COR-L47 (cell line): ENCODE measurements at regions not wholly inside any gene's neighbourhood (a gene's known extent, or its start where the extent isn't known, plus 50 kb on each side); places are given as distances from the start of the nearest gene placed in this dataset.
"Not testable (repeated sequence)": the region's sequence is repeated elsewhere in the genome, so short reads cannot be mapped to it uniquely, and the experiment has no call there.

ENCODE experiments used
- DNase-seq: peaks from one replicate; lab custom pipeline; 2025; lab: John Stamatoyannopoulos, UW

- no peak for DNase-seq
Measured at GRCh38 chr3:147157631-147158030, 248.7 kb downstream of the ZIC4 start.

DNA sequence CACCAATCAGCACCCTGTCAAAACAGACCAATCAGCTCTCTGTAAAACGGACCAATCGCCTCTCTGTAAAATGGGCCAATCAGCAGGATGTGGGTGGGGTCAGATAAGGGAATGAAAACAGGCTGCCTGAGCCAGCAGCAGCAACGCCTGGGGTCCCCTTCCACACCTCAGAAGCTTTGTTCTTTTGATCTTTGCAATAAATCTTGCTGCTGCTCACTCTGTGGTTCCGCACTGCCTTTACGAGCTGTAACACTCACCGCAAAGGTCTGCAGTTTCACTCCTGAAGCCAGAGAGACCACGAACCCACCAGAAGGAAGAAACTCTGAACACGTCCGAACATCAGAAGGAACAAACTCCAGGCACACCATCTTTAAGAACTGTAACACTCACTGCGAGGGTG, 251.4 kb downstream of the ZIC4 start:
- not testable (repeated sequence) for DNase-seq

- DNase-seq = no peak
Measured at GRCh38 chr3:147153830-147154539, 252.4 kb downstream of the ZIC4 start.

DNA sequence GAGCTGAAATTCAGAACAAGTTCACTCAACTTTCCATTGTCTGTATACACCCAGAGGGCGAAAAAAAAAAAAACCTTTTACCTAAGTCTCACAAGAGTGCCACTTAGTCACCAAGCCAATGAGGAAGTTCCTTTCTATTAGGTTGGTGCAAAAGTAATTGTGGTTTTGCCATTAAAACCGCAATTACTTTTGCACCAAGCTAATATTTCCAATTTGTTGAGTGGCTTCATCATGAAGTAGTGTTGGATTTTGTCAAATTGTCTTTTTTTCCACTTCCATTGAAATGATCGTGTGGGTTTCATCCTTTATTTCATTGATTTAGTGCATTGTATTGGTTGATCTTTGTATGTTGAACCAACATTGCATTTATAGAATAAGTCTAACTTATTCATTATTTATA, 253.9 kb downstream of the ZIC4 start:
- no peak for DNase-seq

- no peak for DNase-seq
Measured at GRCh38 chr3:147141516-147142288, 264.6 kb downstream of the ZIC4 start.

GRCh38 chr3:147139341-147139740, 267.0 kb downstream of the ZIC4 start:
- DNase-seq = no peak

DNA sequence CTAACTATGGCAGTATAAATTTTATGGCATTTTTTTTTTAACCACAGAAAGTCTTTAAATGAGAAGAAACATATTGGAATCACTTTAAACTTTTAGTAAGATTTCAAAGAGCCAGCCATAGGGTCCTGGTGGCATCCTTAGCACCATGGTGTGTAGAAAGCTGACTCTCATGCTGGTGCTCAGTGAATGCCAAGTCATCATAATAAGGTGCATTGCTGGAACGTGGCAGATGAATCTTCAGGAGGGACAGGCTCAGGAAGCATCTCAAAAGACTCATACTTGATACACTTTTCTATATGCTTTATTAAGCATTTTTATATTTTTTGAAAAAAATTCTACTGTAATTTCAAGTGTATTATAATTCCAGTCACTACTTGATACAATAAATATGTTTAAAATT, 274.2 kb downstream of the ZIC4 start:
- DNase-seq = no peak

DNA sequence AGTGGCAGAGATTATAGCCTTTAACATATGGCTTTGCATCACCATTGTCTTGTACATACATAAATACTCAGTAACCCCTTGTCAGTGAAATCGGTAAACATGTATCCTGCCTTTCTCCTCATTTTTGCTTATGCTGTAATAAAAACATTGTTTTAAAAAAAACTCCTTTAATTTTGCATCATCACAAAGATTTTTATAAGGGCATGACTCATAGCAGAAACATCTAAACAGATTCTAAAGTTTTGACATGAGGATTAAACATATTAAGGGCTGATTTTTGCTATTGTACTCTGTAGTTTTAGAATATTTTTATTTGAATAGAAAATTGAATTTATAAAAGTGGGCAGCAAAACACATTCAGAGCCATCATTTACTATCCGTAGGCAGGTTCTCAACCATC, 275.9 kb downstream of the ZIC4 start:
- DNase-seq = no peak

DNA sequence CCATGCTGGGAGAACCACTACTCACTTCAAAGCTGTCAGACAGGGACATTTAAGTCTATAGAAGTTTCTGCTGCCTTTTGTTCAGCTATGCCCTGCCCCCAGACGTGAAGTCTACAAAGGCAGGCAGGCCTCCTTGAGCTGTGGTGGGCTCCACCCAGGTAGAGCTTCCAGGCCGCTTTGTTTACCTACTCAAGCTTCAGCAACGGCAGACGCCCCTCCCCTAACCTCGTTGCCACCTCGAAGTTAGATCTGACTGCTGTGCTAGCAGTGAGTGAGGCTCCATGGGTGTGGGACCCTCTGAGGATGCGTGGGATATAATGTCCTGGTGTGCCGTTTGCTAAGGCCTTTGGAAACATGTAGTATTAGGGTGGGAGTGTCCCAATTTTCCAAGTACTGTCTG, 276.7 kb downstream of the ZIC4 start:
- no peak for DNase-seq

- DNase-seq = no peak
Measured at GRCh38 chr3:147122350-147122749, 284.0 kb downstream of the ZIC4 start.

DNA sequence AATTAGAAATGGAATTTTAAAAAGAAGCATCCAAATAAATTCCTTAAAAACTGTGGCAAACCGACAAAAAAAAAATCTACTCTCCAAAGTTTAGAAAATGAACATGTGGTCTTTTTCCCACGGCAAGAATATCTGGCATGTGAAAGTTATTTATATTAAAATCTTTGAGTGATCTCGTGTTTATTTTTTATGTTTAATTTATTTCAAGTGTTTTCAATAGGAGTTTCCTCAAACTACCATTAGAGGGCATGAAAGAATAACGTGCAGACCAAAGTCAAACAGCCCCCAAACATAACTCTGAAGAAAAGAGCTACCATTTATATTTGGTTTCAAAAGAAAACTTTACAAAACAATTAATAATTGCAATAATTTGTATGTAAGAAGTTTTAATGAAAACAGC, 286.4 kb downstream of the ZIC4 start:
- DNase-seq = peak; percentile 38

DNA sequence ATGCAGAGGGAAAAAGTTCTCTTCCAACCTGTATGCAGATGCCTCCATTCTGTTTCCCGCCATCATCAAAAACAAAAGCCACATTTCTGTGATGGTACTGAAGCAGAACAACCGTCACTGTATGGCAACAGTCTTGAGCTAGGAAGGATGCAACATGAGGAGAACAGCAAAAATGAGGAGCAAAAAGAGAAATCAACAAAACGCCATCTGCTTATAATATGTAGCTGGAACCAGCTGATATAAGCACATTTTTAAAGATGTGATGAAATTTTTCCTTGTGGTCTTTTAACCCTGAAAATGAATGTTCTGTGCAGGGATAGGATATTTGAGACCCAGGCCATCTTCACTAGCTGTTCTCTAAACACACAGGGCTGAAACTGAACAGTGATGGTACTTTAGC, 287.0 kb downstream of the ZIC4 start:
- DNase-seq = no peak

DNA sequence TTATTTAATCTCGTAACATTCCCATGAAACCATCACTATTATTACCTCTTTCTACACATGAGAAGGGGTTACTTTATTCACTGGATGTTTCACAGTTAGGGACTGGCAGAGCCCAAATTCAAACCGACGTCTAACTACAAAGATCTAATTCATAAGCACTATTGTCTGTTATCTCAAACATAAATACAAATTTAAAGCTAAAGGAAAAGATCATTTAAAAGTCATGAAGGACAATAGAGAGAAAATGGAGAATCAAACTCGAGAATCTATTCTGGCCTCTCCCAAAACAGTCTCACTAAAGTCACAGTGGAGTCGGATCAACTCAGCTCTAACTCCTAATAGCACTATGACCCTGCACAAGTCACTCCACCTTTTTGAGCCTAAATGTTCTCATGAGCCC, 287.7 kb downstream of the ZIC4 start:
- DNase-seq = no peak

- DNase-seq = no peak
Measured at GRCh38 chr3:147117631-147118030, 288.7 kb downstream of the ZIC4 start.

- DNase-seq = no peak
Measured at GRCh38 chr3:147113293-147114044, 292.9 kb downstream of the ZIC4 start.

GRCh38 chr3:147099076-147099475, 307.3 kb downstream of the ZIC4 start:
- DNase-seq = no peak

DNA sequence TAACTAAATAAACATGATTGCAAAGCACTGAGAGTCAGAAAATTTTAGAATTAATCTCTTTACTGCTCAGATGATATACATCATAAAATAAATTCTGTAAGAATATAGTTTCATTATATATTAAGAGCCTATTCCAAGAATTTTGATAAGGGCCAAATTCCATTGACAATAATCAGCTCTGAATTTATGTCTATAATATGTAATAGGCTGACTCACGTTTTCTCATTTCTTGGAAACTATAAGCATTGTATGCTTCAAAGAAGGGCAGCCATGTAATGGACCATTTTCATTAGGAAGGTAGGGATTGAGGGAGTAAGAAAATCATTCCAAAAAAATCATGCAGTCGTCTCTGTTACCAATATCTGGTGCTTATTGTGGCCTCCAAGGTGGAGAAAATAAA, 315.9 kb downstream of the ZIC4 start:
- DNase-seq = no peak

GRCh38 chr3:147089286-147089685, 317.1 kb downstream of the ZIC4 start:
- no peak for DNase-seq

DNA sequence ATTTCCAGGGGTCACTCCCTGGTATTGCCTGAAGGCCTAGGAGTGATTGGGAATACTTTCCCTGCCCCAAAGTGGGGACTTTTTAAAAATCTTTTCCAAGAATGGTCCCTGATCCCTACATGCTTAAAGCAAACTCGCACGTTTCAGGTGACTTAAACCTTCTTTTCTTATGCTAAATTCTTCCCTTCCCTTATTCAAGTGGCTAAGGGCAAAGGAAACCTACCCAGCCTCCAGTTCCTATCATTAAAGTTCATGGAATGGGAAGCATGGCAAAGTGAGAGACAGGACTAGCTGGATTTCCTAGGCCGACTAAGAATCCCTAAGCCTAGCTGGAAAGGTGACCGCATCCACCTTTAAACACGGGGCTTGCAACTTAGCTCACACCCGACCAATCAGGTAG, 346.8 kb downstream of the ZIC4 start:
- DNase-seq = not testable (repeated sequence)

- DNase-seq = no peak
Measured at GRCh38 chr3:147049821-147050220, 356.5 kb downstream of the ZIC4 start.

DNA sequence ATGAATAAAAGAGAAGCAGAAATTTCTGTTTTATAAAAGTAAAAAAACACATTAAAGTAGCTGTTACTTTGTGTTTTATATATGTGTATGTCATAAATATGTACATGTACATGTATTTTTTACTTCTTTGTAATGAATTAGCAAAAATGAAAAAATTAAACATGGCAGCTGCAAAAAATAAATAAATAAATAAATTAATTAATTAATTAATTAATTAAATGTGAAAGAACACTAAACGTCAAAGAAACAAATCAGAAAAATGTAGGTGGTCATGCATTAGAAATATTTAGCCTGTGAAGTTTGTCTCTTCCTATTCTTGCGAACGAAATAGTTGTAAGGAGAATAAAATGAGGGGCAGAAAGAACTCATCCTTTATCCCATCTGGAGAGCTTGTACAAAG, 357.0 kb downstream of the ZIC4 start:
- no peak for DNase-seq

GRCh38 chr3:147046916-147047315, 359.4 kb downstream of the ZIC4 start:
- DNase-seq = no peak

DNA sequence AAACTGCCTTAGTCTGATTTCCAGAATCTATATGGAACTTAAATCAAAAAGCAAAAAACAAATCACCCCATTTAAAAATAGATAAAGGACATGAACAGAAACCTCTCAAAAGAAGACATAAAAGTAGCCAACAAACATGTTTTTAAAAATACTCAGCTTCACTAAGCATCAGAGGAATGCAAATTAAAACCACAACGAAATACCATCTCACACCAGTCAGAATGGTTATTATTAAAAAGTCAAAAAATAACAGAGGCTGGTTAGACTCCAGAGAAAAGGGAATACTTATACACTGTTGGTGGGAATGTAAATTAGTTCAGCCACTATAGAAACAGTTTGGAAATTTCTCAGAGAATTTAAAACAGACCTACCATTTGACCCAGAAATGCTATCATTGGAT, 367.9 kb downstream of the ZIC4 start:
- DNase-seq = no peak
